T-helper 17 cell (primary cell): ENCODE measurements at regions not wholly inside any gene's neighbourhood (a gene's known extent, or its start where the extent isn't known, plus 50 kb on each side); places are given as distances from the start of the nearest gene placed in this dataset.

Source experiments
- ATAC-seq: fragments of 150-1000 bp; cut with Tn5 transposase; 2 replicates; pipeline ENCODE4 v1.10.0; 2021; ENCODE audit warnings: mild to moderate bottlenecking, moderate library complexity
- DNase-seq, 3 donors: peaks; one replicate each; pipeline versions ENCODE4 v3.0.0 to v3.0.0-alpha.2; 2020 to 2021
- H3K9me3 ChIP-seq: one replicate; pipeline ENCODE4 v1.7.0; 2013; ENCODE audit warnings: low read length, mild to moderate bottlenecking; ENCODE audit not compliant: control insufficient read depth, poor library complexity, severe bottlenecking
- H3K27ac Mint-ChIP-seq: one replicate; pipeline ENCODE4 v1.8.0; 2022; ENCODE audit warnings: mild to moderate bottlenecking, moderate library complexity, mixed read lengths
- H3K27me3 Mint-ChIP-seq: one replicate; pipeline ENCODE4 v1.8.0; 2022; ENCODE audit warnings: mixed read lengths
- H3K36me3 Mint-ChIP-seq: one replicate; pipeline ENCODE4 v1.8.0; 2022; ENCODE audit warnings: low read depth, mixed read lengths
- H3K4me1 Mint-ChIP-seq: one replicate; pipeline ENCODE4 v1.8.0; 2022; ENCODE audit warnings: mild to moderate bottlenecking, mixed read lengths
- H3K4me3 Mint-ChIP-seq: one replicate; pipeline ENCODE4 v1.8.0; 2022; ENCODE audit warnings: mild to moderate bottlenecking, moderate library complexity, mixed read lengths

- ATAC-seq (no peak), DNase-seq (no peak)
- Mint-ChIP-seq H3K27me3 (peaks cover 7% of the 10 kb centered on the region), H3K27ac (no peak overlapping the region), H3K36me3 (no peaks in the 10 kb centered on the region), H3K4me1 (no peaks in the 10 kb centered on the region), H3K4me3 (no peak overlapping the region)
- no peaks in the 10 kb centered on the region for H3K9me3 ChIP-seq
Measured at GRCh38 chr1:234554218-234554697, 55.7 kb downstream of the IRF2BP2 start.

- H3K9me3 ChIP-seq = no peaks in the 10 kb centered on the region
- ATAC-seq (no peak), DNase-seq (no peak)
- peaks cover 10% of the 10 kb centered on the region for H3K27me3 Mint-ChIP-seq
- no peaks in the 10 kb centered on the region for H3K36me3 Mint-ChIP-seq
- no peaks in the 10 kb centered on the region for H3K4me1 Mint-ChIP-seq
- H3K4me3 Mint-ChIP-seq = no peak overlapping the region
- H3K27ac Mint-ChIP-seq = no peak overlapping the region
Measured at GRCh38 chr1:234553240-234554188, 56.5 kb downstream of the IRF2BP2 start.

GRCh38 chr1:234551032-234551378 lies 59.0 kb downstream of the IRF2BP2 start:
- ATAC-seq = no peak
- no peak overlapping the region for H3K4me3 Mint-ChIP-seq
- no peak for DNase-seq
- H3K36me3 Mint-ChIP-seq = no peaks in the 10 kb centered on the region
- H3K27ac Mint-ChIP-seq = no peak overlapping the region
- H3K27me3 Mint-ChIP-seq = peaks cover 10% of the 10 kb centered on the region
- no peaks in the 10 kb centered on the region for H3K9me3 ChIP-seq
- H3K4me1 Mint-ChIP-seq = peaks cover 5% of the 10 kb centered on the region

GRCh38 chr1:234550341-234551031 lies 59.5 kb downstream of the IRF2BP2 start:
- Mint-ChIP-seq H3K27me3 (peaks cover 12% of the 10 kb centered on the region), H3K36me3 (no peaks in the 10 kb centered on the region), H3K27ac (no peak overlapping the region), H3K4me1 (peaks cover 6% of the 10 kb centered on the region), H3K4me3 (no peak overlapping the region)
- no peak for ATAC-seq
- no peak for DNase-seq
- H3K9me3 ChIP-seq = no peaks in the 10 kb centered on the region

- Mint-ChIP-seq H3K27me3 (peaks cover 18% of the 10 kb centered on the region), H3K27ac (no peak overlapping the region), H3K4me1 (peaks cover 12% of the 10 kb centered on the region), H3K36me3 (no peaks in the 10 kb centered on the region), H3K4me3 (no peak overlapping the region)
- no peaks in the 10 kb centered on the region for H3K9me3 ChIP-seq
- no peak for ATAC-seq
- DNase-seq = no peak
Measured at GRCh38 chr1:234549447-234550021, 60.4 kb downstream of the IRF2BP2 start.

- ATAC-seq (no peak), DNase-seq (no peak)
- Mint-ChIP-seq H3K4me3 (no peak overlapping the region), H3K27ac (no peak overlapping the region), H3K4me1 (peaks cover 20% of the 10 kb centered on the region), H3K27me3 (peaks cover 19% of the 10 kb centered on the region), H3K36me3 (no peaks in the 10 kb centered on the region)
- no peaks in the 10 kb centered on the region for H3K9me3 ChIP-seq
Measured at GRCh38 chr1:234546890-234547788, 62.8 kb downstream of the IRF2BP2 start.

GRCh38 chr1:234546387-234546704 lies 63.6 kb downstream of the IRF2BP2 start:
- Mint-ChIP-seq H3K36me3 (no peaks in the 10 kb centered on the region), H3K4me1 (peaks cover 22% of the 10 kb centered on the region), H3K4me3 (no peak overlapping the region), H3K27ac (no peak overlapping the region), H3K27me3 (peaks cover 20% of the 10 kb centered on the region)
- no peaks in the 10 kb centered on the region for H3K9me3 ChIP-seq
- ATAC-seq = no peak
- DNase-seq = no peak

- no peak for DNase-seq
- H3K4me3 Mint-ChIP-seq = no peak overlapping the region
- H3K4me1 Mint-ChIP-seq = peaks cover 22% of the 10 kb centered on the region
- H3K27ac Mint-ChIP-seq = no peak overlapping the region
- H3K27me3 Mint-ChIP-seq = peaks cover 20% of the 10 kb centered on the region
- H3K9me3 ChIP-seq = no peaks in the 10 kb centered on the region
- ATAC-seq = no peak
- H3K36me3 Mint-ChIP-seq = no peaks in the 10 kb centered on the region
Measured at GRCh38 chr1:234545517-234546386, 64.2 kb downstream of the IRF2BP2 start.

GRCh38 chr1:234544087-234544579 lies 65.2 kb upstream of the TARBP1 start:
- Mint-ChIP-seq H3K4me3 (no peak overlapping the region), H3K36me3 (no peaks in the 10 kb centered on the region), H3K27me3 (peaks cover 24% of the 10 kb centered on the region), H3K27ac (no peak overlapping the region), H3K4me1 (peaks cover 22% of the 10 kb centered on the region)
- ATAC-seq = no peak
- no peak for DNase-seq
- no peaks in the 10 kb centered on the region for H3K9me3 ChIP-seq

GRCh38 chr1:234543442-234544086 lies 64.6 kb upstream of the TARBP1 start:
- ATAC-seq (no peak), DNase-seq (no peak)
- Mint-ChIP-seq H3K4me3 (no peak overlapping the region), H3K4me1 (peaks cover 22% of the 10 kb centered on the region), H3K27me3 (peaks cover 22% of the 10 kb centered on the region), H3K36me3 (no peaks in the 10 kb centered on the region), H3K27ac (no peak overlapping the region)
- no peaks in the 10 kb centered on the region for H3K9me3 ChIP-seq

GRCh38 chr1:234542211-234542850 lies 63.4 kb upstream of the TARBP1 start:
- Mint-ChIP-seq H3K27me3 (peaks cover 22% of the 10 kb centered on the region), H3K4me3 (no peak overlapping the region), H3K36me3 (no peaks in the 10 kb centered on the region), H3K4me1 (peaks cover 22% of the 10 kb centered on the region), H3K27ac (no peak overlapping the region)
- DNase-seq = no peak
- no peak for ATAC-seq
- no peaks in the 10 kb centered on the region for H3K9me3 ChIP-seq
